VCaP (cell line): ENCODE measurements at regions not wholly inside any gene's neighbourhood (a gene's known extent, or its start where the extent isn't known, plus 50 kb on each side); places are given as distances from the start of the nearest gene placed in this dataset.
"Not testable (repeated sequence)": the region's sequence is repeated elsewhere in the genome, so short reads cannot be mapped to it uniquely, and the experiment has no call there.

Experiments
- H3K27ac ChIP-seq: fragments of 450-650 bp; 2 replicates; pipeline ENCODE4 v1.5.1; 2017
- CTCF ChIP-seq: fragments of 450-650 bp; conservative IDR thresholded peaks from 2 replicates; pipeline ENCODE4 v1.5.1; 2017; ENCODE audit warnings: mild to moderate bottlenecking, moderate library complexity

- peak; percentile 72 for TF ChIP-seq CTCF
- H3K27ac ChIP-seq = no peak overlapping the region
These were observed 87.0 kb downstream of the PLSCR2 start for GRCh38 chr3:146382386-146382785.

GRCh38 chr3:146380046-146380445 lies 89.3 kb downstream of the PLSCR2 start:
- no peak overlapping the region for H3K27ac ChIP-seq
- no peak for TF ChIP-seq CTCF

GRCh38 chr3:146375219-146375618 lies 94.1 kb downstream of the PLSCR2 start:
- H3K27ac ChIP-seq = no peak overlapping the region
- no peak for TF ChIP-seq CTCF

- TF ChIP-seq CTCF = no peak
- no peak overlapping the region for H3K27ac ChIP-seq
These were observed 95.2 kb downstream of the PLSCR2 start for GRCh38 chr3:146374146-146374545.

- no peak overlapping the region for H3K27ac ChIP-seq
- TF ChIP-seq CTCF = no peak
These were observed 97.5 kb downstream of the PLSCR2 start for GRCh38 chr3:146371902-146372301.

GRCh38 chr3:146368882-146369523 lies 100.4 kb downstream of the PLSCR2 start:
- H3K27ac ChIP-seq = no peak overlapping the region
- TF ChIP-seq CTCF = no peak

- TF ChIP-seq CTCF = no peak
- H3K27ac ChIP-seq = no peak overlapping the region
These were observed 108.9 kb upstream of the PLSCR4 start for GRCh38 chr3:146359841-146360240.

GRCh38 chr3:146354421-146354820 lies 103.5 kb upstream of the PLSCR4 start:
- H3K27ac ChIP-seq = not testable (repeated sequence)
